Naive thymus-derived CD4-positive, alpha-beta T cell (primary cell): ENCODE measurements at regions not wholly inside any gene's neighbourhood (a gene's known extent, or its start where the extent isn't known, plus 50 kb on each side); places are given as distances from the start of the nearest gene placed in this dataset.

Source experiments
- ATAC-seq: fragments of 150-1000 bp; cut with Tn5 transposase; 2 replicates; pipeline ENCODE4 v1.10.0; 2021; ENCODE audit warnings: mild to moderate bottlenecking, moderate library complexity
- CTCF ChIA-PET: fragments of 350-600 bp; sonication (Branson Sonifier 250); formaldehyde crosslinking; loops from one replicate; lab custom pipeline; 2021; ENCODE audit warnings: antibody characterized with exemption; lab: Charles Lee
- POLR2A ChIA-PET: fragments of 350-600 bp; sonication (Branson Sonifier 250); formaldehyde crosslinking; loops from one replicate; lab custom pipeline; 2021; ENCODE audit warnings: antibody characterized with exemption, inconsistent platforms; lab: Charles Lee
- DNase-seq, 9 donors: peaks; one replicate each; pipeline versions ENCODE4 v3.0.0 to v3.0.0-alpha.2; 2020 to 2022; ENCODE audit warnings: mixed read lengths in 1 of 9
- H3K27ac ChIP-seq: one replicate; pipeline ENCODE4 v1.7.0; 2013; ENCODE audit warnings: mild to moderate bottlenecking, low read depth, low read length, moderate library complexity
- H3K27me3 ChIP-seq, 2 donors: one replicate each; pipeline ENCODE4 v1.7.0; 2013; ENCODE audit warnings: low read length in 2 of 2, mild to moderate bottlenecking in 2 of 2, moderate library complexity in 2 of 2; ENCODE audit not compliant: control insufficient read depth in 2 of 2, insufficient read depth in 2 of 2
- H3K36me3 ChIP-seq, 3 experiments: 1 replicate in 2 of 3; 2 replicates in 1 of 3; pipeline ENCODE4 v1.7.0; 2013; ENCODE audit warnings: low read length in 3 of 3, mild to moderate bottlenecking in 3 of 3, moderate library complexity in 1 of 3; ENCODE audit not compliant: insufficient read depth in 3 of 3, control insufficient read depth in 2 of 3
- H3K4me1 ChIP-seq, 2 donors: one replicate each; pipeline ENCODE4 v1.7.0; 2013; ENCODE audit warnings: low read length in 2 of 2, mild to moderate bottlenecking in 2 of 2, moderate library complexity in 1 of 2; ENCODE audit not compliant: control insufficient read depth in 2 of 2, insufficient read depth in 2 of 2
- H3K4me3 ChIP-seq: 2 replicates; pipeline ENCODE4 v1.7.0; 2013; ENCODE audit warnings: mild to moderate bottlenecking, low read length
- H3K9me3 ChIP-seq, 3 experiments: 1 replicate in 2 of 3; 2 replicates in 1 of 3; pipeline ENCODE4 v1.7.0; 2013; ENCODE audit warnings: low read length in 3 of 3; ENCODE audit not compliant: control insufficient read depth in 2 of 3
- H3K27ac Mint-ChIP-seq, 9 donors: one replicate each; pipeline ENCODE4 v1.8.0; 2020 to 2022; ENCODE audit warnings: mixed read lengths in 9 of 9, mild to moderate bottlenecking in 8 of 9, moderate library complexity in 5 of 9, inconsistent platforms in 2 of 9
- H3K27me3 Mint-ChIP-seq, 5 donors: one replicate each; pipeline ENCODE4 v1.8.0; 2021 to 2022; ENCODE audit warnings: mixed read lengths in 5 of 5, mild to moderate bottlenecking in 1 of 5
- H3K36me3 Mint-ChIP-seq, 5 donors: one replicate each; pipeline ENCODE4 v1.8.0; 2020 to 2022; ENCODE audit warnings: mixed read lengths in 5 of 5, mild to moderate bottlenecking in 3 of 5, inconsistent platforms in 1 of 5
- H3K4me1 Mint-ChIP-seq, 7 donors: one replicate each; pipeline ENCODE4 v1.8.0; 2020 to 2022; ENCODE audit warnings: mixed read lengths in 7 of 7, mild to moderate bottlenecking in 3 of 7, inconsistent platforms in 1 of 7
- H3K4me3 Mint-ChIP-seq, 10 donors: one replicate each; pipeline ENCODE4 v1.8.0; 2020 to 2022; ENCODE audit warnings: mild to moderate bottlenecking in 10 of 10, mixed read lengths in 10 of 10, moderate library complexity in 6 of 10, inconsistent platforms in 2 of 10
- H3K9me3 Mint-ChIP-seq, 11 donors: one replicate each; pipeline ENCODE4 v1.8.0; 2020 to 2022; ENCODE audit warnings: mixed read lengths in 11 of 11, mild to moderate bottlenecking in 4 of 11, inconsistent platforms in 1 of 11, moderate library complexity in 1 of 11
- intact Hi-C, 2 donors: fragments of 100-400 bp; cut with micrococcal nuclease; formaldehyde crosslinking; loops; one replicate each; pipeline ENCODE4 v1.15.1; 2023

DNA sequence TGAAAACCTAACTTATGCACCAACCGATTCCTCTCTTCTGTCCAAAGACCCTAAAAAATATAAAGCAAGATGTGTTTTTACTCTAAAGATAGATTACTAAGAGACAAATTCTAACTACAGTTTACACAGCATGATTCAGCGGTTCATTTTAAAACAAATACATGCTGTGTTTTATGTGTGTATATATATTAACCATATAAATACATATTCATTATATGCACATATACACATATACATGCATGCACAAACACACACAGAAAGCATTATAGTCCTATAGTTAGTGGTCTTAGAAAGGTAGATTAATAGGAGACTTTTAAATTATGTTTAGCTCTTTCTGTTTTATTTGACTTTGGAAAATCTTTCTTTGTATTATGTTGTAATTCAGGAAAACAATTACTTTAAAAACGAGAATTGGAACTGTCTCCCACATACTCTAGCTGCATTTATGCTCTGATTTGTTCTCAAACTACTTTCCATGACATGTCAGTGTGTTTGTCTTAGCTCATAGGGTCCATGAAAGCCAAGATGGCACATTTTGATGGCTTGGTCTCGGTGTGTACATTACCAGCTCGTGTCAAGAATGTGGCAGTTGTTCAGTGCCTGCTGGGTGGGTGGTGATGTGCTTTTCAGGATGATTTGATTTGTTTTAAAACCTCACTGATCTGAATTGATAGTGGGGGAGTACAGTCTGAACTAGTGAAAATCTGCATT lies 548.8 kb upstream of the SALL1 start:
- Histone ChIP-seq H3K4me3 (no peak overlapping the region), H3K9me3 (no peaks in the 10 kb centered on the region), H3K27ac (no peak overlapping the region), H3K36me3 (no peaks in the 10 kb centered on the region), H3K27me3 (no peaks in the 10 kb centered on the region), H3K4me1 (no peaks in the 10 kb centered on the region)
- ChIA-PET POLR2A (no interaction called here), CTCF (no interaction called here)
- H3K27me3 Mint-ChIP-seq = no peaks in the 10 kb centered on the region
- no peak overlapping the region for H3K27ac Mint-ChIP-seq
- H3K36me3 Mint-ChIP-seq = peaks cover 0 to 8% (median 4%) of the 10 kb centered on the region in 5 donors
- ATAC-seq = no peak
- no peak for DNase-seq
- no peak overlapping the region for H3K4me3 Mint-ChIP-seq
- peaks cover 7 to 27% (median 13%) of the 10 kb centered on the region in 11 donors for H3K9me3 Mint-ChIP-seq
- H3K4me1 Mint-ChIP-seq = peaks cover 0 to 2% (median 0%) of the 10 kb centered on the region in 7 donors
- intact Hi-C loops = no loop called here

DNA sequence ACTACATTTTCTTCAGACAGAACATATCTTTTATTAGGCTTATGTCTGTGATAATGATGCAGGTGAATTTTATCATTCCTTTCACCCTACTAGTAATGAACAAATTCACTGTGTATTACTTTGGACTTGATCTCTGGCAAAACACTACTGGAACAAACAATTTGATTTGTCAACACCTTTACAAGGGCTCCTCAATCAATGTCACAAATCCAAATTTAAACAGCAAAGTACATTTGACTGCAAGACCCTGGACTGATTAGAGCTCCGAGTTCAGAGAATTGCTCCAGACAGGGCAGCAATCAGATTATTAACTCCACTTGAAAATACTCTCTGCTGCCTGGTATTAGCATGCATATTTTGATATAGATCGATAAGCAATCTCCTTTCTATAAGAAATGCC lies 547.6 kb upstream of the SALL1 start:
- Mint-ChIP-seq H3K9me3 (peaks cover 3 to 28% (median 10%) of the 10 kb centered on the region in 11 donors), H3K27me3 (no peaks in the 10 kb centered on the region), H3K4me3 (no peak overlapping the region), H3K36me3 (peaks cover 0 to under 1% (median under 1%) of the 10 kb centered on the region in 5 donors), H3K27ac (no peak overlapping the region), H3K4me1 (no peaks in the 10 kb centered on the region)
- no peak overlapping the region for H3K4me3 ChIP-seq
- CTCF ChIA-PET = no interaction called here
- no peaks in the 10 kb centered on the region for H3K4me1 ChIP-seq
- DNase-seq (no peak), ATAC-seq (no peak)
- H3K36me3 ChIP-seq = no peaks in the 10 kb centered on the region
- intact Hi-C loops = no loop called here
- H3K27me3 ChIP-seq = no peaks in the 10 kb centered on the region
- POLR2A ChIA-PET = no interaction called here
- no peaks in the 10 kb centered on the region for H3K9me3 ChIP-seq
- H3K27ac ChIP-seq = no peak overlapping the region

DNA sequence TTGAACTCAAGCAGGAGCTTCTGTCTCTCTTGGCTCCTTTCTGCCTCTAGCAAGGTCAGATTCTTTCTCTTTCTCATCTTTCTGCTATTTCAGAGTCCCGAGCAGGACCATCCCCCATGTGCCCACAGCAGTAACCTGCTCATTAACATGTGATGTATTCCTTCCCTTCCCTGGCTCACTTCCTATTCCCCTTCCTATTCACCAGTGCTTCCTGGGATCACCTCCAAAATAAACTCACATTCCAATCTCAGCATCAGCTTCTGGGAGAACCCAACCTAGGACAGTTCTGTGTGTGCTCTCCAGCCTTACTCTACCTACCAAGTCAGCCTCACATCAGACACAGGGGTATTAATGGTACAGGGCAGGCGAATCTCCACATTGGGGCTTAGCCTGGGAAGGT lies 546.4 kb upstream of the SALL1 start:
- ChIA-PET CTCF (no interaction called here), POLR2A (no interaction called here)
- Mint-ChIP-seq H3K27me3 (no peaks in the 10 kb centered on the region), H3K9me3 (peaks cover 3 to 38% (median 17%) of the 10 kb centered on the region in 11 donors), H3K36me3 (no peaks in the 10 kb centered on the region), H3K27ac (no peak overlapping the region), H3K4me3 (no peak overlapping the region), H3K4me1 (no peaks in the 10 kb centered on the region)
- Histone ChIP-seq H3K4me1 (no peaks in the 10 kb centered on the region), H3K36me3 (no peaks in the 10 kb centered on the region), H3K9me3 (no peaks in the 10 kb centered on the region), H3K4me3 (no peak overlapping the region), H3K27ac (no peak overlapping the region), H3K27me3 (no peaks in the 10 kb centered on the region)
- intact Hi-C loops = no loop called here
- DNase-seq = no peak
- no peak for ATAC-seq

DNA sequence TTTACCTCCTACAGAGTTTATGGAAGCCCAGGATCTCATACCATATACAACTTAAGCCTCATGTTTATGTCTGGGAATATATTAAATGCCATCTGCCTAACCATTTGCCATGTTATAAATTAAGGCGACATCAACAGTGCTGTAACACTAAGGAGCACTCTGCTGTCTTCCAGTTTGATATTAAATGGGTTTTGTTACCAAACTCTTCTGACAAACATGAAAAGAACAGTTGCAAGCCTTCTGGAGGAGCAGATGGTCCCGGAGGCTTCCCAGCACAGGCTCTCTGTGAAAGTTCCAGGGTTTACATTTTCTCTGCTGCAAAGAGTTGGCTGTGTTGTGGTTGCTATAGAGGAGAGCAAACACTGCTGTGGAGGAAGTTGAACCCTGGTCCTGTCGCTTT lies 545.3 kb upstream of the SALL1 start:
- DNase-seq = no peak
- intact Hi-C loops = no loop called here
- CTCF ChIA-PET = no interaction called here
- Histone ChIP-seq H3K4me3 (no peak overlapping the region), H3K36me3 (no peaks in the 10 kb centered on the region), H3K9me3 (no peaks in the 10 kb centered on the region), H3K4me1 (no peaks in the 10 kb centered on the region), H3K27ac (no peak overlapping the region), H3K27me3 (no peaks in the 10 kb centered on the region)
- H3K36me3 Mint-ChIP-seq = no peaks in the 10 kb centered on the region
- peaks cover 4 to 42% (median 19%) of the 10 kb centered on the region in 11 donors for H3K9me3 Mint-ChIP-seq
- H3K4me1 Mint-ChIP-seq = no peaks in the 10 kb centered on the region
- POLR2A ChIA-PET = no interaction called here
- H3K27ac Mint-ChIP-seq = no peak overlapping the region
- ATAC-seq = no peak
- no peaks in the 10 kb centered on the region for H3K27me3 Mint-ChIP-seq
- H3K4me3 Mint-ChIP-seq = no peak overlapping the region

DNA sequence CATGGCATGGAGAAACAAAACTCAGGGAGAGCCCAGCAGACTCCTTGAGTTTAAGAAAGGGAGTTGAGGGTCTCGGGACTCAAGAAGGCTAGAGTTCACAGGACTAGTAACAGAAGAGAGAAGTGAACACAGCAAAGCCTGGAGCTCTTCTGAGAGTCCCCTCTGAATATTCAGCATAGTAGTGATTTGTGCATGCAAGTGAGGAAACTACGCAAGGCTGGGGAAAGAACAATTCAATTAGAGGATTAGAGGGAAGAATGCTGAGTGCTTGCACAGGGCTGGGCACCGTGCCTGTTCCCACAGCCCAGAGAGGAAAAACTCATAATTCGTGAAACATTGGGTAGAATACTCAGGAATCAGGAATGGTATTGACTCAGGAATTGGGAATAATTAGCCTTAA lies 540.0 kb upstream of the SALL1 start:
- Mint-ChIP-seq H3K36me3 (no peaks in the 10 kb centered on the region), H3K27me3 (peaks cover 0 to 2% (median 0%) of the 10 kb centered on the region in 5 donors), H3K4me1 (no peaks in the 10 kb centered on the region), H3K27ac (no peak overlapping the region), H3K9me3 (peaks cover 8 to 47% (median 24%) of the 10 kb centered on the region in 11 donors), H3K4me3 (no peak overlapping the region)
- no peak overlapping the region for H3K27ac ChIP-seq
- H3K4me3 ChIP-seq = no peak overlapping the region
- CTCF ChIA-PET = no interaction called here
- no peaks in the 10 kb centered on the region for H3K27me3 ChIP-seq
- POLR2A ChIA-PET = no interaction called here
- H3K4me1 ChIP-seq = no peaks in the 10 kb centered on the region
- peaks cover 0 to 5% (median 0%) of the 10 kb centered on the region in 3 experiments for H3K9me3 ChIP-seq
- DNase-seq (no peak), ATAC-seq (no peak)
- intact Hi-C loops = no loop called here
- no peaks in the 10 kb centered on the region for H3K36me3 ChIP-seq

DNA sequence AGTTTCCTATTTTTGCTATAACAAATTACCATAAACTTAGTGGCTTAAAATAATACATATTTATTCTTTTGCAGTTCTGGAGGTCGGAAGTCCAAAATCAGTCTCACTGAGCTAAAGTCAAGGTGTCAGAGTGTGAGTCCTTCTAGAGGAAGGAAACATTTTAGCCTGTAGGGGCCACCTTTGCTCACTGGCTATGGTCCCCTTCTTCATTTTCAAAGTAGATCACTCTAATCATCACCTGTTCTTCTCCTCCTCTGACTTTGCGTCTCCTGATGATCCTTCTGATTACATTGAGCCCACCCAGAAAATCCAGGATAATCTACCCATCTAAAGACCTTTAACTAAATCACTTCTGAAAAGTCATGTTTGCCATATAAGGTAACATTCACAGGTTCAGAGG lies 534.4 kb upstream of the SALL1 start:
- no peaks in the 10 kb centered on the region for H3K4me1 Mint-ChIP-seq

DNA sequence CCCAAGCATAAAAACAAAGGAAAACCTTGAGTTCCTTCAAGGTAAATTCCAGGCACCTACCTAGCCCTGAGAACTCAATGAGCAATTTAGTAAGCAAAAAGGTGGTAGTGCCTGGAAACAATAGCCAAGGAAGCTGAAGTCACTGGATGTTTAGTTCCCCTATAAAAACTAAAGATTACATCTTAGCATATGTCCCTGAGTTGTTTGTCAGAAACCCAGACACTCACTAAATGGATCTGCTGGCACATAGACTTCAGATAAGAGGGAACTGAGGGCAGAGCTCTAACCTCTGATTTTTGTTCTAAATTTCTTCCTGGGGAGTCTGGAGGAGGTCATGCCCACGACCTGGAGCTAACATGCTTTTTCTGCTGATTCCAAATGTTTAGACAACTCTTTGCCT lies 532.8 kb upstream of the SALL1 start:
- H3K4me3 ChIP-seq = no peak overlapping the region
- Mint-ChIP-seq H3K27ac (no peak overlapping the region), H3K27me3 (peaks cover 0 to 5% (median 0%) of the 10 kb centered on the region in 5 donors), H3K9me3 (peaks cover 0 to 21% (median 10%) of the 10 kb centered on the region in 11 donors), H3K36me3 (no peaks in the 10 kb centered on the region), H3K4me3 (no peak overlapping the region), H3K4me1 (no peaks in the 10 kb centered on the region)
- CTCF ChIA-PET = no interaction called here
- H3K27ac ChIP-seq = no peak overlapping the region
- H3K36me3 ChIP-seq = no peaks in the 10 kb centered on the region
- DNase-seq (no peak), ATAC-seq (no peak)
- no peaks in the 10 kb centered on the region for H3K27me3 ChIP-seq
- intact Hi-C loops = no loop called here
- H3K9me3 ChIP-seq = no peaks in the 10 kb centered on the region
- POLR2A ChIA-PET = no interaction called here
- H3K4me1 ChIP-seq = no peaks in the 10 kb centered on the region

More for the DNA sequence above, 534.4 kb upstream of the SALL1 start:
- Mint-ChIP-seq H3K9me3 (peaks cover 2 to 27% (median 12%) of the 10 kb centered on the region in 11 donors), H3K36me3 (no peaks in the 10 kb centered on the region), H3K4me3 (no peak overlapping the region), H3K27me3 (peaks cover 0 to 5% (median 0%) of the 10 kb centered on the region in 5 donors), H3K27ac (no peak overlapping the region)
- no peak for ATAC-seq
- H3K27ac ChIP-seq = no peak overlapping the region
- POLR2A ChIA-PET = no interaction called here
- CTCF ChIA-PET = no interaction called here
- H3K27me3 ChIP-seq = no peaks in the 10 kb centered on the region
- H3K9me3 ChIP-seq = peaks cover 0 to 5% (median 0%) of the 10 kb centered on the region in 3 experiments
- no peaks in the 10 kb centered on the region for H3K4me1 ChIP-seq
- DNase-seq = no peak
- no peaks in the 10 kb centered on the region for H3K36me3 ChIP-seq
- intact Hi-C loops = no loop called here
- no peak overlapping the region for H3K4me3 ChIP-seq
